HepG2 (cell line): ENCODE measurements at regions not wholly inside any gene's neighbourhood (a gene's known extent, or its start where the extent isn't known, plus 50 kb on each side); places are given as distances from the start of the nearest gene placed in this dataset.

ENCODE experiments used
- HNRNPH1 ChIP-seq: fragments of 200-400 bp; formaldehyde crosslinking; optimal IDR thresholded peaks from 2 replicates; pipeline ENCODE3; 2017; ENCODE audit warnings: mild to moderate bottlenecking, low read depth, low read length
- KDM1A ChIP-seq: IDR thresholded peaks from 2 replicates; pipeline ENCODE4 v1.6.1; 2016; ENCODE audit warnings: missing compliant biosample characterization
- POLR2A ChIP-seq, 2 experiments: IDR thresholded peaks; 2 replicates each; pipeline ENCODE4 v1.6.1; 2011; ENCODE audit warnings: low read depth in 2 of 2, low read length in 2 of 2, mild to moderate bottlenecking in 1 of 2, moderate library complexity in 1 of 2; ENCODE audit not compliant: insufficient read depth in 1 of 2
- TCF7L2 ChIP-seq: IDR thresholded peaks from 2 replicates; pipeline ENCODE4 v1.6.1; 2011; ENCODE audit warnings: mild to moderate bottlenecking, low read depth, low read length, moderate library complexity

- TF ChIP-seq KDM1A (CRISPR knock-in tag) (no peak), POLR2A (IDR thresholded peaks at IDR 0.05; ENCODE audit: insufficient read depth in 1 of 2, low read depth in 2 of 2, low read length in 2 of 2) (no peak), TCF7L2 (no peak), HNRNPH1 (no peak)
Observed at GRCh38 chrX:20435913-20436312, 169.2 kb upstream of the RPS6KA3 start.
